ENCODE measurements at regions not wholly inside any gene's neighbourhood (a gene's known extent, or its start where the extent isn't known, plus 50 kb on each side); places are given as distances from the start of the nearest gene placed in this dataset.

DNA sequence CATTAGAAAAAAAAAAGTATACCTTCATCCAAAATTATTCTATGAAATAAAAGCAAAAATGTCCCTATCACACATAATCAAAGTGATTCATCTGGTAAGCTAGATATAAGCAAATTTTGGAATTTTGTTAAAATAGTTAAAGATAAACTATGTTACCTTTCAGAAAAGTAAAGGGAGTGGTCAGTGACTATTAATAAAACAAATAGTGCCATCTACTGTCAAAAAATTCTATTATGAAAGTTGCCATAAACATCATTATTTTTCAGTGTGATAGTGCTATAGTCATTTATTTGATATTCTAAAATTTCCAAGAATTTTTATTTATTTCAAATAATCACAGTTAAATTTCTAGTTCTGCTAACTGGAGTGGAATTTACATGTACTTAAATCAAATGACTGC, 803.7 kb downstream of the KCNT2 start:
- no peak for DNase-seq

DNA sequence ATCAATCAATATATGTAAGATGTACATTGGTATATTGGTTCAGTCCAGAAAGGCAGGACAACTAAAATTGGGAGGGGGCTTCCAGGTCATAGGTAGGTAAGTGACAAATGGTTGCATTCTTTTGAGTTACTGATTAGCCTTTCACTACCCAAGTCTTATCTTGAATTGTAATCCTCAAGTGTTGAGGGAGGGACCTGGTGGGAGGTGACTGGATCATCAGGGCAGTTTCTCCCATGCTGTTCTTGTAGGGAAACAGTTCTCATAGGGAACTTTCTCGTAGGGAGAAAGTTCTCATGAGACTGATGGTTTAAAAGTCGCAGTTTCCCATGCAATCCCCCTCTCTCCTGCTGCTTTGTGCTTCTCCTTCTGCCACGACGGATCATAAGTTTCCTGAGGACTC, 809.2 kb downstream of the KCNT2 start:
- DNase-seq: no peak

DNA sequence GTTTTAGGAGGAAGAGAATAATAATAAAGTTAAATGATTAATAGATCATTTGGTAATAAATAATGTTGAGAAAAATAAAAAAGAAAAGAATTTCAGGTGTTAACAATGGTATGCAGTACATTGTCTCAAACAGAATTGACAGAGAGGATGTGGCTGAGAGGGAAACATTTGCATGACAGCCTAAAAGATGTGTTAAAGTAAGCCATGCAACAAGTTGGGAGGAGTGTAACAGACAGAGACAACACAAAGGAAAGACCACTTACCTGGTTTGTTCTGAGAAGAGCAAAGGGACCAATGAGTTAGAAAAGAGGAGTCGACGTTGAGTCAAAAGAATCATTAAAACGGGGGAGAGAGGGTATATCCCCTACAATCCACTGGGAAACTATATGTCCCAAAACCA, 814.0 kb downstream of the KCNT2 start:
- no peak for DNase-seq

DNA sequence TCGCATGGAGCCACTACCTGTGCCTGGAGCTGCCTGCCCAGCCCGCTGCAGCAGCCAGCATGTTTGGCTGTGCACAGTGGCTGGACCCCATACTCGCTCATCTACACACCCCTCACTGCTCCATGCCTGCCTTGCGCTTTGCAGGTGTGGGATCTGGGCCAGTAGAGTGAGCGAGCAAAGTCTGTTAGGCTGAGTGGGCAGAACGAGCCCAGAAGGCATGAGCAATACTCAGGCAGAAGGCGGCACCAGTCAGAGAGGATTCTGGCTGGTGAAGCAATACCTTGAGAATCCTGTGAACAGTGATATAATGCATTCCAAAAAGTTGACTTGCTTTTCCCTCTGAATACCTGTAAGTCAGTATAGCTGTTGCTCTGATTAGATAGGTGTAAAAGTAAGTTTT, 816.4 kb downstream of the KCNT2 start:
- DNase-seq: no peak

DNA sequence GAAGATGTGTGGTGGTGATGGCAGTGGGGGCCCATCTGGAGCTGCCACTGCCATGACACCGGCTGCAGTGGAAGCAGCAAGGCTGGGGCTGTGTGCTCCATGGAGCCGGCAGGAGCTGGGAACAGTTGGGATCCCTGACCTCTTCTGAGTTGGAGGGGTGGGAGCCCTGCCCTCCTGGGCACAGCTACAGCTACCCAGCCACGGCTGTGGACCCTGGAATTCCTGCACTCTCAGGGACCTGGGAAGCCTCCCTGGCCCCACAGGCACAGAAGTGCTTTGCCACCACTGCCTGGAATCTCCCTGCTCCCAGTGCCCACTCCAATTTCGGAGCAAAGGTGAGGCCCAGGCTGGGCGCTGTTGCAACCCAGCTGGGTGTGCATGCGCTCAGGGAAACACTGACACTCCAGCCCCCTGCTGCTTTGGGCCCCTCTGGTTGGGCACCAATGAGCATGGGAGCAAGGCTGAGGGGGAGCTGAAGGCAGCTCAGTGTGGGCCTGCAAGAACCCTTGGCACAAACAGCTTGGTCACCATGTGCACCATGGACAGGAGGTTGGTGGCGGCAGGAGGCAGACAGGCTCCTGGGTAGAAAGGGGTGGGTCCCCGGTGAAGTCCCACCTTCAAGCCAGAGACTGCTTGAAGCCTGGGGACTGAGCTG, 817.6 kb downstream of the KCNT2 start:
- no peak for DNase-seq

DNA sequence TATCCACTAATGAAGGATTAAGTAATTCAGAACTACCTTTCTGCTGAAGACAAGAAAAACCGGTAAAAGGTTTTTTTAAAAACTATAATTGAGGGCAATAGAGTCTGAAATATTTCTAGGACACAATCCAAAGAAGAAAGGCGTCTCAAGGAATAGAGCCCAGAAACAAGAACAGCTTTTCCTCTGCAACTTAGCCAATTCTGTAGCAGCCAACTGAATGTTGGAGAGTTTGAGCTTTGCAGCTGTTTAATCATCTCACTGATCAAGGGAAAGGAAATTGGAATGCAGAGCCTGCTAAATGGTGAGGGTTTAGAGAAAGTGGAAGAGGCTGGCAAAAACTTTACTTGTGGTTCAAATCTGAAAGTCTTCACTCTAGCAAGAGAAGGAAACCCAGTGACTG, 818.9 kb downstream of the KCNT2 start:
- no peak for DNase-seq

DNA sequence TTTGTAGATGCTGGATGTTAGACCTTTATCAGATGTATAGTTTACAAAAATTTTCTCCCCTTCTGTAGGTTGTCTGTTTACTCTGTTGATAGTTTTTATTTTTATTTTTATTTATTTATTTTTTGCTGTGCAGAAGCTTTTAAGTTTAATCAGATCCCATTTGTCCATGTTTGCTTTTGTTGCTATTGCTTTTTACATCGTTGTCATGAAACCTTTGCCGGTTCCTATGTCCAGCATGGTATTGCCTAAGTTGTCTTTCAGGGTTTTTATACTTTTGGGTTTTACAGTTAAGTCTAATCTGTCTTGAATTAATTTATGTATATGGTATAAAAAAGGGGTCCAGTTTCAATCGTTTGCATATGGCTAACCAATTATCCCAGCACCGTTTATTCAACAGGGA, 819.5 kb downstream of the KCNT2 start:
- DNase-seq: no peak

DNA sequence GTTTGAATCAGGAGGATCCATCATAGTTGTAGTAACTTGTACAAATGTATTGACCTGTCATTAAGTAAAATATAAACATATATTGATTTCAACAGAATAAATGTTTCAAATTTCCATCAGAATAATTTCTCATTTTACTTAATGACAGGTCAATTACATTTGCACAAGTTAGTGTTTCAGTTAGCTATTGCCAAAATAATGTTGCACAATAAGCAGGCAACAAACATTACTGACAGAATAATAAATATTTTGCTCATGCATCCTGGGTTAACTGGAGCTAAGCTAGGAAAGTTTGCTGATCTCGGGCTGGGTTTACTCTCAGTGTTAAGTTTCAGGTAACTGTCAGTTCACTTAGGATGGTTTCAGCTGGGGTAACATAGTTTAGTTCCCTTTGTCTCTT, 822.4 kb downstream of the KCNT2 start:
- no peak for DNase-seq

DNA sequence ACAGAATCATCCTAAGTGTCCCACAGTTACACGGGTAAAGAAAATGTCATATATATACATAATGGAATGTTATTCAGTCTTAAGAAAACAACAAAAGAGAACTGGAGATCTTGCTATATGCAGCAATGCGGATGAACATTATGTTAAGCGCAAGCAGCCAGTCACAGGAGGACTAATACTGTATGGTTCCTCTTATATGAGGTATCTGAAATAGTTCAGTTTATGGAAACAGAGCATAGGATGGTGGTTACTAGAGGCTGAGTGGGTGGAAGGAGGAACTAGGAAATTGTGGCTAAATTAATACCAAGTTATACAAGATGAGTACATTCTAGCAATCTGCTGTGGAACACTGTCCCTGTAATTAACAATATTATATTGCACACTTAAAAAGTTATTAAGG, 834.3 kb downstream of the KCNT2 start:
- no peak for DNase-seq

DNA sequence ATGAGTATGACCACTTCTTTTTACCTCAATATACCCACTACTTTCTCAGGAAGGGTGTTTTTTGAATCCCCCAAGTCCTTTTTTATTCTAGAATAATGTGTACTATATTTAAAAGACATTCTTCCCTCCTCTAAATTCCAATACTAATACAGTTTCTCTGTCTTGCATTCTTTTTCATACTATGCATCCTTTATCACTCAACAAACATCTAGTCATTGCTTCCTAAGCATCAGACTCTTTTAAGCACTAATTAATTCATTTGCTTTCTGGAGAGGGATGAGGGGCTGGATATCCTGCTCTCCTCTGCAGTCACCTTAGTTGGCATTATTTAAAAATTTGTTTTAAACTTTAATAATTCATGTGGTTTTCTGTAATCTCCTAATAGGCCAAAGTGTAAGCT, 838.8 kb downstream of the KCNT2 start:
- no peak for DNase-seq

DNA sequence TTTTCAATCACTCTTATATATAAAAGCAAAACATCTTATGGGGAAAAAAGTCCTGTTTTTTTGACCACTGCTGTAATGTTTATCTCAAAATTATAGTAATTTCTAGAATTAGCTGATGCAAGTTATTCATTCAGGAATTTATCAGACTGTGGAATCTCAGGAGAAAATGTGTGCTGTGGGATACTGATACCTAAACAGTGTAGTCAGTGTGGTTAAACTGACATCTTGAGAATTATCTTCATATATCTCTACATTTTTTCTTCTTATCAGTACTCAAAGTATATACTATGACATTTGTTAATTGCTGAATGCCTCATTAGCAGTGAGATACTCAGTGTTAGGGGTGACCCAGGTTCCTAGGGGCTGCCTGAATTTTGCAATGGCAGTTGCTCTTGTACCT, 839.3 kb downstream of the KCNT2 start:
- DNase-seq: no peak

DNA sequence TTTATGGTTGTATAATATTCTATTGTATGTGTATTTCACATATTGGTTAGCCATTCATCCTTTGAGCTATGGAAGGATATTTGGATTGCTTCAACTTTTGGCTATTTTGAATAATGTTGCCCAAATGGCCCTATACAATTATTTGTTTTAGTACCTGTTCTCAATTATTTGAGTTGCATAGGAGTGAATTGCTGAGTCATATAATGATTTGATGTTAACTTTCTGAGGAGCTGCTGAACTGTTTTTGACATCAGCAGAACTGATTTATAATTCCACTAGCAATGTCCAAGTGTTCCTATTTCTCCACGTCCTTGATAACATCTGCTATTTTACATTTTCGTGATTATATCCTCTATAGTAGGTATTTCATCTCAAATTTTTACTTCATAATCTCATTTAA, 839.9 kb downstream of the KCNT2 start:
- DNase-seq: no peak

DNA sequence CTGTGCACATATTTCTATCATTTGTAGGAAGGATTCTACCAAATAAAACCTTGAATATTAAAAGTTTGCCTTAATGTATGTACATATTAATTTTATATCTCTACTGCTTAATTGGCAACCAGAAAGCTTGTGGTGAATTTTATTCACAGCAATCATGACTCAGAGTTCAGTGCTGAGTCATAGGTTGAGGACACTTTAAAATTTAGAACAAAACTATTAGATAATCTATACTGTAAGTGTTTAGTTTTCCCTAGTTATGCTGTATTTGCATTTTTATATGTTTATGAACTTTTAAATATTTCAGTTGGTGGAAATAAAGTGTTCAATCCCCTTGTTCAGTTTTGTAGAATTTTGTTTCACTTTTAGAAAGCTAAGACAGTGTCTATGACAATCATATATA, 841.5 kb downstream of the KCNT2 start:
- no peak for DNase-seq

DNA sequence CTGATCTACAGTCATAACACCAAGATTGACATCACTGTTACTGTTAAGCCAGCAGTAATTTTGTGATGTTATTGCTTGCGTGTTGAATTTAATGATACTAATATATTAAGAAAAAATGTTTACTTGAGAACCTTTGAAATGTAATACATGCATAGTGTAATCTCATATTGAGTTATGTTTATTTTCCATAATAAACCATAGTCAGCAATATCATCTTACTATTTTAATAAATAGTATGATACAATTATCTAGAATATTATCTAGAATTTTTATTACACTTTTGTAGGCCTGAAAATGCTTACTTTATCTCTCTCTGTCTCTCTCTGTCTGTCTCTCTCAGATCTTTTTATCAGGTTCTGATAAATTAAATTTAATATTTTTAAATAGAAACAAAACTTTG, 843.1 kb downstream of the KCNT2 start:
- DNase-seq: no peak

DNA sequence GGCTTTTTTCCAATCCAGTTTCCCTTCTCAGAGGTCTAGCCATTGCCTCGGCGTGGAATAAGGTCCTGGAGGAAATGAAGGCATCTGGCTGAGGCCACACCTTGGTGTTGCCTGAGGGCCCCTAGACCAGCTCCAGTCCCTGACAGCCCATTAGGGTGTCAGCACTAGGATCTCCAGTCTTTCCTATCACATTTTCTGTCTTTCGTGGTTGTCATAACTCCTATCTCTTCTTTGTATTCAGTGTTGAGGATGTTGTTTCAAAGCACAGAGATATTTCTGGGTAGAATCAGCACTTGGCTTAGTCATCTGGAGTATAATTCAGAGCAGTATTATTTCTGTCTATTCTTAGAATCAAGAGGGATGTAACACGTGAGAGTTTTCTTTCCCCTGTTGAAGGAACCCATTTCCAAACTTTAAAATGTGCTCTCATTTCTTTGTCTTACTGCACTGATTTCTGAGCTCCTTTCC, 844.3 kb downstream of the KCNT2 start:
- DNase-seq: no peak

DNA sequence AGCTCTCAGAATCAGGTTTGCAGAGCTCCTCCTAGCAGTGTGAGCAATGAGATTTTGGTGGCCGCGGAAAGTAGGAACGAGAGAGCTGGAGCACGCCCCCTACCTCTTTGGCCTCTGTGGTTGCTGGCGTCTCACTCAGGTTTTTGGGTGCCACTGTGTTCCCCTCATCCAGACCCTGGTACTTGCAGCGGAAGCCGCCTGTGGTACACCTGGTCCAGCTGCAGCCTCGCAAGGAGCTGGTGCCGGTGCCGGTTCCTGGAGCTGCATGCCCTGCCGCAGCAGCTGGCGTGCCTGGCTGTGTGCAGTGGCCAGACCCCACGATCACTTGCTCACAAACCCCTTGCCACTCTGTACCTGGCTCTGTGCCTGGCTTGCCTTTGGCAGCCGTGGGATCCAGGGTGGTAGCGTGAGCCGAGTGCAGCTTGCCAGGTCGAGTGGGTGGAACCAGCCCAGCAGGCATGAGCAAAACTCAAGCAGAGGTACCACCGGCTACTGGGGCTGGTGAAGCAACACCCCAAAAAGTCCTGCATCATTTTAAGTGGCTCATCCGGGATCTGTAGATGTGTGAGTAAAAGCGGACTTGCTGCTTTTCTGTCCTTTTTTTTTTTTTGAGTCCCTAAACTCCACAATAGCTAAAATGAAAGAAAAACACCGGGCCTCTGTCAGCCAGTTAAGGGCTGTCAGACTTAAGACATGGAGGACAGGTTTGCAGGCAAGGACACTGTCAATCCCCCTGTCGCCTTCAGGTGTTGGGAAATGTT, 844.9 kb downstream of the KCNT2 start:
- no peak for DNase-seq

DNA sequence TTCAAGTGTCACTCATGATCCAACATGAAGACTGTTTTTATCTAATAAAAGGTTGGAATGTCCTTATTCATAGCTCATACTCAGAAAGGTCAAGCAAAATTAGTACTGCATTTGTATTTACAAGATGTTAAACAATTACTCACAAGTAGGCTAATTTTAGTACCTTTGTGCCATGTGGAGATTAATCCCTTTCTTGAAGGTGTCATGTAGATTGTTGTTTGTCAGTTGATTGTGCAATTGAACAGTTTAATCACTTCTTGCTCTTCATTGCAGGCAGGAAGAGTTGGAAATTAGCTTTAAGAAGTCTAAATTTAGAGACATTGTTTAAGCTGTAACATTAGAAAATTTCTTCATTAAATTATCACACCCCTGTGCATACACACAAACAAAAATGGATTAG, 847.1 kb downstream of the KCNT2 start:
- DNase-seq: no peak

DNA sequence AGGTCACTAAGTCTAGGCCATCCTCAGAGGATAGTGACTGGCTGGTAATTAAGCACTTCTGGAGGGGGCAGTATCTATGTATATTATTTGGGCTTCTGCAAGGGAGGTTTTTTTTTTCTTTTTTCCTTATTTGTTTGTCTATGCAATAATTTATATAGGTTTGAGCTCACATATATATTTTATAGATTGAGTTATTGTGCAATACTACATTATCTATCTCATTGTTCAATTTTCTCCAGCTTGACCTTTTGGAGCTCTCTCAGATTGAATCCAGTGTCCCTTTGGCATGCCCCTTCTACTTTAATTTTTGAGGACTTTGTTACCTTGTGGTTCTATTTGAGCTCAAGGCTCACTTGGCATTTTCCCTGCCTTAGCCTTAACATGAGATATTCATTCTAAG, 852.1 kb downstream of the KCNT2 start:
- DNase-seq: no peak

DNA sequence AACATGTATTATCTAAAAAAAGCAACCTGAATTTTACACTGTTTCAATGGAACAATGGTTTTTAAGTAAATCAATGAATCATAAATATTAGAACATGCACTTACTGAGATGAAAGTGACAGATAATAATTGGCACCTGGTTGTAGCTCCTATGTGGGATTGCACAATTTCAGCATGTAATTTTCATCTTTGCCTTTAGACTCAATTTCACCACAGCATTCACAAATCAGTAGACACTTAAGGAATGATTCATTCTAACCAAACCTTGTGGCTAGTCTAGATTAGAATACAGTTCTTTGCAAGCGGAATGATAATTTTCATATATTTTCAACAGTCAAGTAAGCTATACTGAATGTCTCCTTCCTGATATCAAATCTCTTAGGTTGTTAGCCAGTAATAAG, 853.4 kb downstream of the KCNT2 start:
- no peak for DNase-seq

DNA sequence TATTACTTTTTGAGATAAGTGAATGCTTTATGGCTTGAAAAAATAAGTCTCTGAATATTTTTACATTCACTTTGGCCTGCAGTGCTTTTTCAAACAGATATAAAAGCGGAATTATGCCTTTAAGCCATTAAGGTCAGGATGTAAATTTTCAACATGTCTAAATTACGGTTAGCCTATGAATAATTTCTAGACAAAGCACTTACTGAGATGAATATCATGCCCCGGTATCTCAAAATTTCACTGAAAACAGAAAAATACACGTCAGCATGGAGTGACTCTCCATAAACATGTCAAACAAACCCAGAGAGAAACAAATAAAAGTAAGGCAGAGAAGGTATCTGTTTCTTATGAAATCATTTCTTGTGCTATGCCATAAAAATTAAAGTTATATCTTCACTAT, 853.9 kb downstream of the KCNT2 start:
- DNase-seq: no peak

DNA sequence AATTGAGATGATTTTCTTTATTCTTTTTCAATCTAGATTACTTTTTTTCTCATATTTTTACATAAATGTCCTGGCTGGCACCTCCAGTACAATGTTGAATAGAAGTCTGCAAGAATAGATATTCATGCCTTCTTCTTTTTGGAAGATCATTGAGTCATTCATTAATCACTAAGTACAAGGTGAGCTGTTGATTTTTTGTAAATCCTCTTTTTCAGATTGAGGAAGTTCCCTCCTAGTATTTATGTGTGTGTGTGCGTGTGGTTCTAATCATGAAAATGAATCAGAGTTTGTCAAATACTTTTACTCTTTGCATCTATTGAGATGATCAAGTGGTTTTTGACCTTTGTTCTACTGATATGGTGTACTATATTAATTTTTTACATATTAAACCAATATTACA, 859.3 kb downstream of the KCNT2 start:
- DNase-seq: no peak

DNA sequence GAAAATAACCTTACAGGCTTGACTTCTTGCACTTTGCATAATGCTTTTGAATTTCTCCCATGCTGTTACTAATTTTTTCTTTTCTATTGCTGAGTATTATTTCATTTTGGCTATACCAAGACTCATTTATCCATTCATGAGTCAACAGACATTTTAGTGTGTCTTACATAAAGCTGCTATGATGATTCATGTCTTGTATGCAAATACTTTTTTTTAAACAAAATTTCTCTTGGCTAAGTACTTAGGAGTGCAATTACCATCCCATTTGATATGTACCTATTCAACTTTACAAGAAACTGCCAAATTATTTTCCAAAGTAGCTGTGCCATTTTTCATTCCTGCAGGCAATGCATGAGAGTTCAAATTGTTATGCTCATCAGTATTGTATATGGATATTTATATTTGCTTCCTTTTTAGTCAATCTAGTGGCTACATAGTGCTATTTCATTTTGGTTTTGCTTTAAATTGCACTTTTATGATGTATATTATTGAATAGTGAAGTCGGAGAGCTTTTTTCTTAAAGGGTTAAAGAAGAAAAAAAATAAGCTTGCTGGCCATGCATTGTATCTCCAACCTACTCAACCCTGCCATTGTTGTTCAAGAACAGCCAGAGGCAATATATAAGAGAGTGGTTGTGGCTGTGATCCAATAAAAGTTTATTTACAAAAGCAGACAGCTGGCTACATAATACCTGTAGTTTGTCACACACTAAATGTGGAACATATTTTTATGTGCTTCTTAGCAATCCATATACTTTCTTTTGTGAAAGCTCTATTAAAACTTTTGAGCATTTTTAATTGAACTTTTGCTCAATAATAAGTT, 862.8 kb downstream of the KCNT2 start:
- DNase-seq: no peak

DNA sequence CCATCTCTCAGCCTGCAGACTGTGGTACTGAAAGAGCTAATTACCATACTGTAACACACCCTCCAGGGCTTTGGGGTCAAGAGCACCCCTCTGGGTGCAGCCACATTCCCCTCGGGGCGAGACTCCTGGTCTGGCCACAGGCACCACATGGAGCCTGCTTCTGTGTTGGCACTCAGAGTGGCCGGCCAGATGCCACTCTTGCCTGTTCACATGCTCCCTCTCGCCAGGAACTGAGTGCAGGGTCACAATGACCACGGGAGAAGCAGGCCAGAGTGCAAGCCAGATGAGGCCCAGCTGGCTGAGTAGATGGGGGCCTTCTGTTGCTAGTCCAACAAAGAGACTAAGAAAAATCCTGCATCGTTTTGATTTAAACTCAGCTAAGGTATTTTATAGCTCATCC, 864.0 kb downstream of the KCNT2 start:
- DNase-seq: no peak

DNA sequence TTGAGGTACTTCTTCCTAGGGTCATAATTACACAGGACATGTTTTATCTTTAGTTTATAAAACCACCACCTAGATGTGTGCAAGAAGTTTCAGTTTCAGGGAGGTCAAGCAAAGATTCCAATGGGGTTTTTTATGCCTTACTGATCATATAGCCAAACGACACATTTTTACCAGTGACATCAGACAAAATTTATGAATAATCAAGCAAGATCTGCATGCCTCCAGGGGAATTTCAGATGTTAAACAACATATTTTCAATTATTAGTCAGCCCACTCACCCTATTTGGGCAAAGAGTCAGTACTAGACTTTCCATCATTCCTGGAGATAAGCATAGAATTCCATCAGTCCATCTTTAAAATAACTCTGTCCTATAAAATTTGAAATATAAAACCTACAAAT, 867.4 kb downstream of the KCNT2 start:
- DNase-seq: no peak
